H1 (cell line): ENCODE measurements at regions not wholly inside any gene's neighbourhood (a gene's known extent, or its start where the extent isn't known, plus 50 kb on each side); places are given as distances from the start of the nearest gene placed in this dataset.

Experiments
- CTBP2 ChIP-seq: IDR thresholded peaks from 2 replicates; pipeline ENCODE4 v1.7.0; 2011; ENCODE audit warnings: borderline replicate concordance, mild to moderate bottlenecking, moderate library complexity, mixed read lengths, low read length; ENCODE audit not compliant: insufficient read depth, insufficient read length
- TCF12 ChIP-seq: IDR thresholded peaks from 2 replicates; pipeline ENCODE4 v1.6.1; 2011; ENCODE audit warnings: low read depth, mild to moderate bottlenecking, low read length

DNA sequence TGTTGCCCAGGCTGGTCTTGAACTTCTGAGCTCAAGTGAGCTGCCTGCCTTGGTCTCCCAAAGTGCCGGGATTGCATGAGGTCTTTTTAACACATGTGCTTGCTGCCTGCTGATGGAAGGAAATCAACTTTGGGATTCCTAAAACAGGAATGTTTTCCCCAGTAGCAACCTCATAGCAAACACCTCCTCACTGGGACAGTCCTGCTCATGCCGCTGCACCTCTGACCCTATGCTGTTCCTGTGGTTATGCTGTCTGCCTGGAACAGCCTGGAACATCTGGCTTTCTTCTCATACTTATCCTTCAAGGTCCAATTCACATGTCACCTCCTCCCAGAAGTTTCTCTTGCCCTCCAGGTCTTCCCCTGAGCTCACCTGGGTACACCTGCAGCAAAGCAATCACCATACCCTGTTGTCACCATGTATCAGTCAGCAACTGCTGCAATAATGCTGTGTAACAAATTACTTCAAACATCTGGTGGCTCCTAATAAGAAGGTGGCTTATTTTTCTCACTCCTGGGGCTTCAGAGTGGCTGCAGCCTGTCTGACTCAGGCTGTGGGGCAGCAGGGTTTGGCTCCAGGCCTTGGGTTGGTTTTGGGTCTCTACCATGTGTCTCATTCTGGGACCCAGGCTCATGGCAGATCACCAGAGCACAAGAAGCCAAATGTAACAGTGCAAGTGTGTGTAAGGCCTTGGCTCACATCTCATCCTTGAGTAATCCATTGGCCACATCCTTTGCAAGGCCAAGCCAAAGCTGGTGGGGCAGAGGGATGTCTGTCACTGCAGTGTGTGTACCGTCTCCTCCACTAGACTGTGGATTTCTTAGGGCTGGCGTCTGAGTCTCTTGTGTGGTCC lies 59.4 kb upstream of the SORCS2 start (continued):
- TF ChIP-seq TCF12 (no peak), CTBP2 (no peak)
